AG04450 (cell line): ENCODE measurements at regions not wholly inside any gene's neighbourhood (a gene's known extent, or its start where the extent isn't known, plus 50 kb on each side); places are given as distances from the start of the nearest gene placed in this dataset.

Experiments
- CTCF ChIA-PET: fragments of 300-600, 350-600 bp; formaldehyde crosslinking; extraction: SDS; loops from one replicate; lab custom pipeline; 2022; ENCODE audit warnings: antibody characterized with exemption, inconsistent platforms; lab: Charles Lee
- POLR2A ChIA-PET: fragments of 350-600 bp; formaldehyde crosslinking; extraction: SDS; loops from one replicate; lab custom pipeline; 2021; ENCODE audit warnings: antibody characterized with exemption, inconsistent platforms; lab: Yijun Ruan, JAX
- DNase-seq: peaks from one replicate; pipeline ENCODE4 v3.0.0-alpha.2; 2011; ENCODE audit warnings: low read depth, low spot score
- H3K27ac ChIP-seq: one replicate; pipeline ENCODE4 v1.5.1; 2012; ENCODE audit warnings: low read depth, low read length, control low read depth
- H3K27me3 ChIP-seq: one replicate; pipeline ENCODE4 v1.6.0; 2012; ENCODE audit warnings: low read length; ENCODE audit not compliant: control insufficient read depth, insufficient read depth
- H3K4me3 ChIP-seq: 2 replicates; pipeline ENCODE4 v1.5.1; 2011; ENCODE audit warnings: mild to moderate bottlenecking, low read depth, low read length, control low read depth
- H3K9me3 ChIP-seq: 2 replicates; pipeline ENCODE4 v1.5.1; 2012; ENCODE audit warnings: low read length; ENCODE audit not compliant: control insufficient read depth, insufficient read depth
- CTCF ChIP-seq: IDR thresholded peaks from 2 replicates; pipeline ENCODE4 v1.5.1; 2011; ENCODE audit warnings: low read depth, low read length, control low read depth, inconsistent platforms

DNA sequence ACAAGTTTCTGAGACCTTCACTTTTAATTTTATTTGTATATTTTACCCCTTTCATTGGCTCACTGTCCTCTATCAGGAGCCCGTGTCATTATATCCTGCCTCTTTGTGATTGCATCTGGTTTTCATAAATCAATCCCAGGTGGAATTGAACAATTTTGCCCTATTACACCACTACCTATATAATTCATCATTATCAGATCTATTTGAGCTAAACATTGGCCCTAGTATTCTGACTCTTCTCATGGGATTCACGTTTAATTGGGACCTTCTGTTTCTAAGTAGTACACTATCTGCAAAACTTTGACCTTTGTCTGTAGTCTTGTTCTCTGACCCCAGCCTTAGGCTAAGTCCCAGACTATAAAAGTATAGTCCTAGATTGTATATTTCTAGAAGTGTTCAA, 114.1 kb downstream of the FAT4 start:
- H3K4me3 ChIP-seq, result no peak overlapping the region
- ChIA-PET POLR2A (no interaction called here), CTCF (no interaction called here)
- H3K27ac ChIP-seq, result no peak overlapping the region
- DNase-seq, result no peak
- no peaks in the 10 kb centered on the region for H3K27me3 ChIP-seq
- H3K9me3 ChIP-seq, result no peaks in the 10 kb centered on the region
- TF ChIP-seq CTCF, result no peak

- Histone ChIP-seq H3K27ac (no peak overlapping the region), H3K27me3 (no peaks in the 10 kb centered on the region), H3K9me3 (no peaks in the 10 kb centered on the region), H3K4me3 (no peak overlapping the region)
- CTCF ChIA-PET, result no interaction called here
- no peak for TF ChIP-seq CTCF
- DNase-seq, result no peak
- POLR2A ChIA-PET, result no interaction called here
Measured at GRCh38 chr4:125430086-125430485, 115.3 kb downstream of the FAT4 start.

GRCh38 chr4:125432078-125432477, 117.3 kb downstream of the FAT4 start:
- no peak for DNase-seq
- ChIA-PET CTCF (no interaction called here), POLR2A (no interaction called here)
- Histone ChIP-seq H3K27me3 (no peaks in the 10 kb centered on the region), H3K27ac (no peak overlapping the region), H3K4me3 (no peak overlapping the region), H3K9me3 (no peaks in the 10 kb centered on the region)
- peak; percentile 22; the same call in 1 of the 2 replicates for TF ChIP-seq CTCF

GRCh38 chr4:125433453-125433852, 118.7 kb downstream of the FAT4 start:
- H3K27ac ChIP-seq, result no peak overlapping the region
- CTCF ChIA-PET, result interaction anchor here (0.8 kb wide), 1 partner anchor 17 kb away, joined by 3 read pairs; no protein-coding TSS in a partner anchor

GRCh38 chr4:125434136-125434535, 119.4 kb downstream of the FAT4 start:
- POLR2A ChIA-PET, result no interaction called here
- TF ChIP-seq CTCF, result no peak
- Histone ChIP-seq H3K27ac (no peak overlapping the region), H3K4me3 (no peak overlapping the region), H3K27me3 (no peaks in the 10 kb centered on the region), H3K9me3 (no peaks in the 10 kb centered on the region)
- DNase-seq, result no peak
- CTCF ChIA-PET, result interaction anchor here (0.8 kb wide), 1 partner anchor 17 kb away, joined by 3 read pairs; no protein-coding TSS in a partner anchor

More at GRCh38 chr4:125433453-125433852, 118.7 kb downstream of the FAT4 start:
- Histone ChIP-seq H3K4me3 (no peak overlapping the region), H3K9me3 (no peaks in the 10 kb centered on the region), H3K27me3 (no peaks in the 10 kb centered on the region)
- no peak for TF ChIP-seq CTCF
- POLR2A ChIA-PET, result interaction anchor here (0.8 kb wide), 1 partner anchor 118 kb away, joined by 3 read pairs; the partner anchor contains the start of gene FAT4
- peak; percentile 3 for DNase-seq
